ENCODE measurements at regions not wholly inside any gene's neighbourhood (a gene's known extent, or its start where the extent isn't known, plus 50 kb on each side); places are given as distances from the start of the nearest gene placed in this dataset.

GRCh38 chr2:33786881-33787280 lies 187.8 kb upstream of the FAM98A start:
- no peak overlapping the region for H2AFZ ChIP-seq (ENCODE audit: low read length)
- no TSS peak for BruUV-seq (replicated peaks)
- no peaks in the 10 kb centered on the region for H3F3A ChIP-seq (ENCODE audit: low read length, unreplicated experiment)
- H3K36me3 ChIP-seq (ENCODE audit: low read depth, low read length) = no peaks in the 10 kb centered on the region
- intact Hi-C loops (cut with micrococcal nuclease) = no loop called here
- H3K27me3 ChIP-seq (ENCODE audit: low read length) = 0 out of 2 replicates have a peak, but pooled peaks cover 11% of the 10 kb centered on the region
- ChIA-PET CTCF (no interaction called here), POLR2A (ENCODE audit: unreplicated experiment) (no interaction called here)
- H3K9me3 ChIP-seq (ENCODE audit: low read length) = no peaks in the 10 kb centered on the region
- H4K20me1 ChIP-seq (ENCODE audit: low read length) = no peaks in the 10 kb centered on the region
- H3K4me1 ChIP-seq (ENCODE audit: insufficient read depth, low read length) = no peaks in the 10 kb centered on the region
- ATAC-seq = no peak
- H3K4me3 ChIP-seq (ENCODE audit: low read length) = no peak overlapping the region
- no peak for DNase-seq
- no peak overlapping the region for H3K27ac ChIP-seq (ENCODE audit: low read length)
- TF ChIP-seq EZH2 (IDR thresholded peaks at IDR 0.05; ENCODE audit: low read length, unreplicated experiment) = no peak
- H3K4me2 ChIP-seq (ENCODE audit: low read length) = no peak overlapping the region
- no peaks in the 10 kb centered on the region for H3K9me2 ChIP-seq (replicated peaks; ENCODE audit: low read length)
- H3K79me2 ChIP-seq (ENCODE audit: low read length) = no peaks in the 10 kb centered on the region
- H3K9ac ChIP-seq (ENCODE audit: low read length) = no peak overlapping the region

DNA sequence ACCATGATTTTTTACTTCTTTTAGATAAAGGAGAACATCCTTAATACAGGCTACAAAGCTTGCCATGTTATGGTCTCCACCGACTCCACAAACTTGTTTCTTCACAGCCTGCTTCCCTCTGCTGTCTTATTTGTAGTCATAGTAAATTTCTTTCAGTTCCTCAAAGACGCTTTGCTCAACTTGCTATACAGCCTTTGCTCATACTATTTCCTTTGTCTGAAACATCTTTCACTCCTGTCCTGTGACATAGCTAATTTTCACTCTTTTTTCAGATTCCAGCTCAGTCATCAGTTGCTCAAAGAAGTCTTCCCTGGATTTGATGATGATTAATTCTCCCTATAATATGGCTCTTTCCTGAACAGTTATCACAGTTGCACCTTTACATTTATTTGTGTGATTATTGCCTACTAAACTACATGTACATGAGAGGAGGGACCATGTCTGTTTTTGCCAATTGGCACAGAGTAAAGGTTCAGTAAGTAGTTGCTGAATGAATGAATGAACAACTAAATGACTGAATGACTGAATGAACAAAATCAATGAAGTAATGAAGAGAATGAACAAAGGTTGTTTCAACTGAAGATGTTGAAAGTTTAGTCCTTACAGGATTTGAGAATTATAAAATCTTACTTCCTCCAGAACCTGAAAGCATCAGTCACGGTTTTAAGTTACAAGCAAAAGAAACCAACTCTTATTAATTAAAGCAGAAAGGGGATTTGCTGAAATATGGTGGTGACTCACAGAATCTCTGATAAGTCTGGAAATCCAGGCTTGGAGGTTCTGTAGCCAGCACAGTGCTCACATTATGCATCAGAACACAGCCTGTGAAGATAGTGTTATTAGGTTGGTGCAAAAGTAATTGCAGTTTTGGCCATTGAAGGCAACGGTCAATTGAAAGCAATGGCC lies 186.4 kb upstream of the FAM98A start:
- Histone ChIP-seq H3K4me3 (ENCODE audit: low read length) (no peak overlapping the region), H3K36me3 (ENCODE audit: low read depth, low read length) (no peaks in the 10 kb centered on the region), H3K9me3 (ENCODE audit: low read length) (no peaks in the 10 kb centered on the region), H4K20me1 (ENCODE audit: low read length) (no peaks in the 10 kb centered on the region), H2AFZ (ENCODE audit: low read length) (no peak overlapping the region), H3K9ac (ENCODE audit: low read length) (no peak overlapping the region), H3K4me2 (ENCODE audit: low read length) (no peak overlapping the region), H3K27me3 (ENCODE audit: low read length) (peaks cover 16% of the 10 kb centered on the region), H3K79me2 (ENCODE audit: low read length) (no peaks in the 10 kb centered on the region), H3K9me2 (replicated peaks; ENCODE audit: low read length) (no peaks in the 10 kb centered on the region), H3K4me1 (ENCODE audit: insufficient read depth, low read length) (no peaks in the 10 kb centered on the region), H3F3A (ENCODE audit: low read length, unreplicated experiment) (no peaks in the 10 kb centered on the region), H3K27ac (ENCODE audit: low read length) (no peak overlapping the region)
- intact Hi-C loops (cut with micrococcal nuclease) = no loop called here
- no TSS peak for BruUV-seq (replicated peaks)
- DNase-seq (no peak), ATAC-seq (no peak)
- ChIA-PET CTCF (no interaction called here), POLR2A (ENCODE audit: unreplicated experiment) (no interaction called here)
- no peak for TF ChIP-seq EZH2 (IDR thresholded peaks at IDR 0.05; ENCODE audit: low read length, unreplicated experiment)
- TF ChIP-seq, protein P1, sequence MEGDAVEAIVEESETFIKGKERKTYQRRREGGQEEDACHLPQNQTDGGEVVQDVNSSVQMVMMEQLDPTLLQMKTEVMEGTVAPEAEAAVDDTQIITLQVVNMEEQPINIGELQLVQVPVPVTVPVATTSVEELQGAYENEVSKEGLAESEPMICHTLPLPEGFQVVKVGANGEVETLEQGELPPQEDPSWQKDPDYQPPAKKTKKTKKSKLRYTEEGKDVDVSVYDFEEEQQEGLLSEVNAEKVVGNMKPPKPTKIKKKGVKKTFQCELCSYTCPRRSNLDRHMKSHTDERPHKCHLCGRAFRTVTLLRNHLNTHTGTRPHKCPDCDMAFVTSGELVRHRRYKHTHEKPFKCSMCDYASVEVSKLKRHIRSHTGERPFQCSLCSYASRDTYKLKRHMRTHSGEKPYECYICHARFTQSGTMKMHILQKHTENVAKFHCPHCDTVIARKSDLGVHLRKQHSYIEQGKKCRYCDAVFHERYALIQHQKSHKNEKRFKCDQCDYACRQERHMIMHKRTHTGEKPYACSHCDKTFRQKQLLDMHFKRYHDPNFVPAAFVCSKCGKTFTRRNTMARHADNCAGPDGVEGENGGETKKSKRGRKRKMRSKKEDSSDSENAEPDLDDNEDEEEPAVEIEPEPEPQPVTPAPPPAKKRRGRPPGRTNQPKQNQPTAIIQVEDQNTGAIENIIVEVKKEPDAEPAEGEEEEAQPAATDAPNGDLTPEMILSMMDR (conservative IDR thresholded peaks at IDR 0.05; ENCODE audit: low read depth, low read length) = no peak
- no peak for TF ChIP-seq EZH2phosphoT487 (IDR thresholded peaks at IDR 0.05; ENCODE audit: borderline replicate concordance, low read length)

- Histone ChIP-seq H3K27ac (ENCODE audit: low read length) (no peak overlapping the region), H3K9ac (ENCODE audit: low read length) (no peak overlapping the region), H3K79me2 (ENCODE audit: low read length) (no peaks in the 10 kb centered on the region), H4K20me1 (ENCODE audit: low read length) (no peaks in the 10 kb centered on the region), H3K4me2 (ENCODE audit: low read length) (no peak overlapping the region), H3K27me3 (ENCODE audit: low read length) (peaks cover 26% of the 10 kb centered on the region), H3K9me2 (replicated peaks; ENCODE audit: low read length) (no peaks in the 10 kb centered on the region), H3K4me3 (ENCODE audit: low read length) (no peak overlapping the region), H2AFZ (ENCODE audit: low read length) (no peak overlapping the region), H3K4me1 (ENCODE audit: insufficient read depth, low read length) (no peaks in the 10 kb centered on the region), H3K36me3 (ENCODE audit: low read depth, low read length) (no peaks in the 10 kb centered on the region), H3K9me3 (ENCODE audit: low read length) (no peaks in the 10 kb centered on the region), H3F3A (ENCODE audit: low read length, unreplicated experiment) (no peaks in the 10 kb centered on the region)
- intact Hi-C loops (cut with micrococcal nuclease) = no loop called here
- ChIA-PET POLR2A (ENCODE audit: unreplicated experiment) (no interaction called here), CTCF (no interaction called here)
- BruUV-seq (replicated peaks) = no TSS peak
- DNase-seq (no peak), ATAC-seq (no peak)
- TF ChIP-seq EZH2phosphoT487 (IDR thresholded peaks at IDR 0.05; ENCODE audit: borderline replicate concordance, low read length) = no peak
- no peak for TF ChIP-seq EZH2 (IDR thresholded peaks at IDR 0.05; ENCODE audit: low read length, unreplicated experiment)
- TF ChIP-seq, protein P1 (conservative IDR thresholded peaks at IDR 0.05; ENCODE audit: low read depth, low read length) = no peak
These were observed 185.4 kb upstream of the FAM98A start for GRCh38 chr2:33784488-33784887.
